ENCODE measurements at regions not wholly inside any gene's neighbourhood (a gene's known extent, or its start where the extent isn't known, plus 50 kb on each side); places are given as distances from the start of the nearest gene placed in this dataset.

DNA sequence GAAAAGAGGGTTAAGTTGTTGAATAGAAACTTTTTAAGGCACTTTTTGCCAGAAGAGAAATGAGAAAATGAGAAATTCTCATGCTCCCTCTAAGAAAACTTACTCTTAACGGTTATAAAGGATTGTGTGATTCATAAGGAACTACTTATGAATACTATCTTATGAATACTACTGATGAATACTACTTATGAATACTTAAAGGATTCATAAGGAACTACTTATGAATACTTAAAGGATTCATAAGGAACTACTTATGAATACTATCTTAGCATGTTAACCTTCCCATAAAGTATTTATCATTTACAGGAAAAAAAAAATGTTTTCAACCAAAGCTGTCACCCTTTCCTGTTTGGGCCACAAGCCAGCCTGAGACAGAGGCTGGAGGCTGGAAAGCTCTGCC, 53.1 kb upstream of the UCN3 start:
- DNase-seq: no peak

- DNase-seq: no peak
Observed at GRCh38 chr10:5314840-5315239, 49.9 kb upstream of the UCN3 start.

All from fibroblast of skin of right quadriceps (primary cell).